ENCODE measurements at regions not wholly inside any gene's neighbourhood (a gene's known extent, or its start where the extent isn't known, plus 50 kb on each side); places are given as distances from the start of the nearest gene placed in this dataset.

DNA sequence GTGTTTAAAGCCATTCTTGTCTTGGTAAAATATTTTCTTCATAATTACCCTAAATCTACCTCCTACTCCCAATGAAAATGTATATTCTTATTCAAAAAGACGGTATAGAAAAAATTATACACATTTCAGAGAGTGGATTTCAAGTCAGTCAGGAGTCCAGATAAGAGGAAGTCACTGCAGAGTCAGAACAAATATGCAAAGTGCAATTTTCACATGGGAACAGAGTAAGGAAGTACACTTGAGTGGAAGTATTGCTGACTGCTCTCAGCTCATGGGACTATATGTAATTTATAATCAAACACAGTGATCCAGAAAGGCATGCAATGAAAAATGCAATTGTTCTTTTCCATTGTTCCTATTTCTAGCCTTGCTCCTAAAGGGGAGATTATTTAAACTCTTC is 1128.0 kb downstream of the AACS start:
- TF ChIP-seq, protein P1, sequence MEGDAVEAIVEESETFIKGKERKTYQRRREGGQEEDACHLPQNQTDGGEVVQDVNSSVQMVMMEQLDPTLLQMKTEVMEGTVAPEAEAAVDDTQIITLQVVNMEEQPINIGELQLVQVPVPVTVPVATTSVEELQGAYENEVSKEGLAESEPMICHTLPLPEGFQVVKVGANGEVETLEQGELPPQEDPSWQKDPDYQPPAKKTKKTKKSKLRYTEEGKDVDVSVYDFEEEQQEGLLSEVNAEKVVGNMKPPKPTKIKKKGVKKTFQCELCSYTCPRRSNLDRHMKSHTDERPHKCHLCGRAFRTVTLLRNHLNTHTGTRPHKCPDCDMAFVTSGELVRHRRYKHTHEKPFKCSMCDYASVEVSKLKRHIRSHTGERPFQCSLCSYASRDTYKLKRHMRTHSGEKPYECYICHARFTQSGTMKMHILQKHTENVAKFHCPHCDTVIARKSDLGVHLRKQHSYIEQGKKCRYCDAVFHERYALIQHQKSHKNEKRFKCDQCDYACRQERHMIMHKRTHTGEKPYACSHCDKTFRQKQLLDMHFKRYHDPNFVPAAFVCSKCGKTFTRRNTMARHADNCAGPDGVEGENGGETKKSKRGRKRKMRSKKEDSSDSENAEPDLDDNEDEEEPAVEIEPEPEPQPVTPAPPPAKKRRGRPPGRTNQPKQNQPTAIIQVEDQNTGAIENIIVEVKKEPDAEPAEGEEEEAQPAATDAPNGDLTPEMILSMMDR (IDR thresholded peaks at IDR 0.05; ENCODE audit: low read depth, low read length, missing control alignments) = no peak
- H3K4me3 ChIP-seq (replicated peaks; ENCODE audit: low read depth, low read length) = no peak overlapping the region
- DNase-seq (ENCODE audit: extremely low read depth, low read depth) = no peak

DNA sequence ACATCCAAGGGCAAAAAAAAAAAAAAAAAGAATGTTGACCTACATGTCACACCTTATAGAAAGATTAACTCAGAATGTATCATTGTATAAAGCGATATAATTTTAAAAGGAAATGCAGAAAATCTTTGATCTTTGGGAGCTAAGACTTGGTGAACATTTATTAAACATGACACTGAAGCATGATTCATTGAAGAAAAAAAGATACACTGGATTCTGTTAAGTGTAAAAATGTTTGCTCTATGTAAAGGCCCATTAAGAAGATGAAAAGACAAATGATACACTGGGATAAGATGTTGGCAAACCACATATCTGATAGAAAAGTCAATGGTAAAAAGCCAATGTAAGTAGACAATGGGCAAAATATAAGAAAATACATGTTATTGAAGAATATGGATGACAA is 1131.0 kb downstream of the AACS start:
- TF ChIP-seq, protein P1 (IDR thresholded peaks at IDR 0.05; ENCODE audit: low read depth, low read length, missing control alignments) = no peak
- H3K4me3 ChIP-seq (replicated peaks; ENCODE audit: low read depth, low read length) = no peak overlapping the region
- no peak for DNase-seq (ENCODE audit: extremely low read depth, low read depth)

GRCh38 chr12:126198516-126198915 is 1133.3 kb downstream of the AACS start:
- no peak overlapping the region for H3K4me3 ChIP-seq (replicated peaks; ENCODE audit: low read depth, low read length)
- TF ChIP-seq, protein P1 (IDR thresholded peaks at IDR 0.05; ENCODE audit: low read depth, low read length, missing control alignments) = no peak
- no peak for DNase-seq (ENCODE audit: extremely low read depth, low read depth)

DNA sequence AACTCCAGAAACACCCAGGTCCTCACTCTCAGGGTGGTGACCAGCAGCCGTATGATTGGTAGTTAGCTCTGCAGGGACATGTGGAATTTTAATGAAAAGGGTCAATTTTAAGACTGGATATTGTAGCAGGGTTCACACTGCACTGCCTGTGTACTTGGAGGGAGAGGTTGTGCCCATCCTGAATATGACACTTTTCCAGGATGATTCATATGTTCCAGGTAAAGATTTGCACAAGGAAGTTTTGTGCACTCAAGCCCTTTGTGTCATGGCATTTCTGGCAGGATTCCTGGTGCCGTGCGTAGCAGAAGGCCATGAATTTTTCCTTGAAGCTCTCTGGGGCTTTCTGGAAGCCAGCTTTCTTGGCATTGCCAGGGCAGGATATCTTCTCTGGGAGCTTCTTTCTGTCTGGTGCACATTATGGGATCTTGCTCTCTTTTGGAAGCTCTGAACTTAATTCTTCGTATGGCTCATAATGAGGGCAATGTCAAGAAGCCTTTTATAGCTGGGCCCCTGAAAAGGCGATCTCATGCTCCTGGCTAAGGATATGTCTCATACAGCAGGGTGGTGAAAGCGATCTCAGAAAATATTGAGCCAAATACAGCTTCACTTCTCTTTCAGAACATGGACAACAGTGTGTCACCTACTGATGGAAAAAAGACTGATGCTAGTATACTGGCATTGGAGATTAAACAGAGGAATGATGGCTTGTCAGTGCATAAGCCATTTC is 1133.9 kb downstream of the AACS start:
- no peak overlapping the region for H3K4me3 ChIP-seq (replicated peaks; ENCODE audit: low read depth, low read length)
- TF ChIP-seq, protein P1 (IDR thresholded peaks at IDR 0.05; ENCODE audit: low read depth, low read length, missing control alignments) = no peak
- DNase-seq (ENCODE audit: extremely low read depth, low read depth) = no peak

GRCh38 chr12:126201981-126202537 is 1136.8 kb downstream of the AACS start:
- TF ChIP-seq, protein P1 (IDR thresholded peaks at IDR 0.05; ENCODE audit: low read depth, low read length, missing control alignments) = no peak
- no peak for DNase-seq (ENCODE audit: extremely low read depth, low read depth)
- H3K4me3 ChIP-seq (replicated peaks; ENCODE audit: low read depth, low read length) = no peak overlapping the region

- TF ChIP-seq, protein P1 (IDR thresholded peaks at IDR 0.05; ENCODE audit: low read depth, low read length, missing control alignments) = no peak
- no peak overlapping the region for H3K4me3 ChIP-seq (replicated peaks; ENCODE audit: low read depth, low read length)
- no peak for DNase-seq (ENCODE audit: extremely low read depth, low read depth)
Observed at GRCh38 chr12:126204326-126204725, 1139.1 kb downstream of the AACS start.
